Activated gamma-delta T cell treated with Interleukin-2 at 50 U/mL for 16 hours (primary cell): ENCODE measurements at regions not wholly inside any gene's neighbourhood (a gene's known extent, or its start where the extent isn't known, plus 50 kb on each side); places are given as distances from the start of the nearest gene placed in this dataset.

Experiments
- DNase-seq: peaks from one replicate; pipeline ENCODE4 v3.0.0-alpha.2; 2020

GRCh38 chr6:56708810-56709597 lies 66.3 kb upstream of the DST start:
- DNase-seq: no peak

- DNase-seq: no peak
Measured at GRCh38 chr6:56706981-56707726, 64.5 kb upstream of the DST start.

DNA sequence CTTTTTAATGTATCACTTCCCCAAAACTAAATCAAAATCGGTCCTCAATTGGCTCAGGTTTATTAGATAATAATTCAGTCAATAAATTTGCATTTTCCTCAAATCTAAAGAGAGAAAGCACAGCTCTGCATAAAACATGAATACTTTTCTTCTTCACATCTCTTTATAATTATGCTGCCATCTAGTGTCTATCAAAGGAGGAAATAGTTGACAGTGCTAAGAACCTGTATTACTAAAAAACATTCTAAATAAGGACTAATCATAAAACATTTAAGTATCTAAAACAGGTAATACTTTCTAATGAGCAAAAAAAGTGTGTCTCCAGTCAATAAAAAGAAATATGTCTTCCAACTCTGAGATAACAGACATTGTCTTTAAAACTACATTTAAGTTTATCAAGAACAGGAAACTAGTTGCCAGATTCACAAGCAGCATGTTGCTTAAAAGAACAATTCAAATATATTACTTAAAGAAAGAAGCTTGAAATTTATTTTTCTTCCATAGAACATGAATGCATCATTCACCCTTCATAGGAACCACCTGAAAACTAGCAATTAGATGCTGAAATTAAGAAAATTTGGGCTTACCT lies 56.5 kb upstream of the DST start:
- DNase-seq: no peak

DNA sequence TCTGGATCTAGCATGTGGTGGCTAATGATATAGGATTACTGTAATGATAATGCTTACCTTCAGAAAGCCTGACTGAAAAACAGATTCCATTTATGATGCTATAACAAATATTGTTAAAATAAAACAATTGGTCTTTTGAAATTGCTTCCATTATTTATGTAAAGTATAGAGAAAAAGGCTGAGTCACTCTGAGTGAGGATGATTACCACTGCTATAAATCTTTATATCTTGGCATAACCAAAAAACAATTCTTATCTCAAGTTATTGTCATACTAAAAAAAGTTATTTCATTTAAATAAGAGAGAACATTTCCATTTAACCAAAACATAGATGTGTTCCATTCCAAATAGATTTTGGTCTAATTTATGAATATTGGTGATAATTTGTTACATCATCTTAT lies 53.0 kb upstream of the DST start:
- DNase-seq: no peak

DNA sequence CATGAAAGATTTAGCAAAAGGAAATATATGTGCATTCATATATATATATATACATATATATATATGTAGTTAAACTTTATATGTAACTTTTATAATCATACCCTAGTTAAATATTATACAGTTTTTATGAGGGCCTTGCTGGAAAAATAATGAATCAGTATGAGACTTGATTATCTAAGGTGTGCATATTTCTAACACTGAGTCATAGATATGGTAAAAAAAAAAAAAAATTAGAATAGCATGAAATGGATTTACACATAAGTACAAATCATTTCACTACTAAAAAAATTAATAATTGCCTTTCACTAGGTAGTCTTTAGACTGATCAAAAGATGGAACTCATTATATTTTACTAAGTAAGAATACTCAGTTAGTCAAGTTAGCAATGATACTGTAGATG lies 51.3 kb upstream of the DST start:
- DNase-seq: no peak

GRCh38 chr6:56693246-56693607 lies 50.5 kb upstream of the DST start:
- no peak for DNase-seq

DNA sequence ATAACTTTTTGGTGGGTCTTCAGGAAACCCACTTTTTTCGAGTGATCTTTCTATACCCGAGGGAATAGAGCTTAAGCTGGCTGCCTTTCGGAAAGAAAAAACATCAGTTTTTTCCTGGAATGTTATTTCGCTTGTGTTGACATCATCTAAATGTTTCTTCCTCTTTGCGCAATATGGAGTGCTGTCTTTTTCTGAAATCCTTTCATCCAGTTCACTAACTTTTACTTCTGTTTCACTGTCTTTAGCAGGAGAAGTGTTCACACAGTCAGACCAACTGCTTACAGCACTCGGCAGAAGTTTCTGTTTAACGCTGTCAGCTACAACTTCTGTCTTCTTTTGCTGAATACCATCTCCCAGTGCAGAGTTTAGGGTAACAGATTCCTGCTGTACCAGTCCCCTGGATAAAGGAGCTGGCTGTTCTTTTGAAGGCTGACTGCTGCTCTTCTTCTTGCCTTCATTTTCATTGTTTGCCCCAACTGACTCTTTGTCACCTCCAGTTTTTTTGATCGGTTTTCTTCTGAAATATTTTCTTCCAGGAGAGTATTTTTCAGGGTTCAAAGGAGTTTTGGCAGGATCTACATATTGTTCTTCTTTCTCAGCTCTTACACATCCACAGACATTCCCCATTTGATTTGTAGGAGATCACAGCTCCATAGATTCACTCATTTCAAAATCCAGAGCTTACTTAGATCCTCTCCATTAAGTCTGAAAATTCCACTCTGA lies 50.0 kb upstream of the DST start:
- no peak for DNase-seq
